GM18508 (cell line): ENCODE measurements at regions not wholly inside any gene's neighbourhood (a gene's known extent, or its start where the extent isn't known, plus 50 kb on each side); places are given as distances from the start of the nearest gene placed in this dataset.

Source experiments
- ATAC-seq: cut with Tn5 transposase; IDR thresholded peaks from one replicate; pipeline ENCODE4 v1.9.1; 2021; ENCODE audit warnings: moderate number of reproducible peaks; ENCODE audit not compliant: insufficient read depth, unreplicated experiment

DNA sequence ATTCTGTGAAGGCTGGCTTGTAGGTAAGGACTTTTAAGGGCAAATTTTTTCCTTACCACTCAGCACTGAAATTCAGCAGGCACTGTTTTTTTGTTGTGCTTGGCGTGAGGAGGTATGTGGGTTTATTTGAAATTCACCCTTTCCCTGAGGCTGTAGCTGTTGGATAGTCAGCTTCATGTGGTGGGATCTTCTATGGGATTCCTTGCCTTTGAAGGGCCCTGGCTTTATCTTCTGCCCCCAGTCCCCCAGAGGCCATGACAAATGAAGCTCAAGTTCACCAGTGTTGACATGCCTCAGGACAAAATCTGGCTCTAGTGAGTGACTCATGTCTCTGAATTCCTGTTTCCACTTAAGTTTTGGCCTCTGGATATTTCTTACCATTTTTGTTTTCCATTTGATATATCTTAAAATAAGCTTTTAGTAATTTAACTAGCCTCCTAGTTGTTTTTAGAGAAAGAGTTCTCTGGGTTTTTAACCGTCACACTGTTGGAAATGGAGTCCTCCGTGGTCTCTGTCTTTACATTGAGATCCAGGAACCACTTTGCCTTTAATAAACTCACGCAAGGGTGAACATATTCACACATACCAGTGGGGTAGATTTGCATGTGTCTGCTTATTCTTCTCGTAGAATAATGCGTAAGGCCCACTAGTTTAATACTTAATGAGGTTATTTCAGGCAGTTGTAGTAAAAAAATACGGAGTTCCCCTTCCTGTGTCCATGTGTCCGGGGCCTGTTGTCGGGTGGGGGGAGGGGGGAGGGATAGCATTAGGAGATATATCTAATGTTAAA, 211.1 kb upstream of the FAM98A start:
- ATAC-seq: no peak

GRCh38 chr2:33806041-33806440, 206.9 kb upstream of the FAM98A start:
- ATAC-seq: no peak

DNA sequence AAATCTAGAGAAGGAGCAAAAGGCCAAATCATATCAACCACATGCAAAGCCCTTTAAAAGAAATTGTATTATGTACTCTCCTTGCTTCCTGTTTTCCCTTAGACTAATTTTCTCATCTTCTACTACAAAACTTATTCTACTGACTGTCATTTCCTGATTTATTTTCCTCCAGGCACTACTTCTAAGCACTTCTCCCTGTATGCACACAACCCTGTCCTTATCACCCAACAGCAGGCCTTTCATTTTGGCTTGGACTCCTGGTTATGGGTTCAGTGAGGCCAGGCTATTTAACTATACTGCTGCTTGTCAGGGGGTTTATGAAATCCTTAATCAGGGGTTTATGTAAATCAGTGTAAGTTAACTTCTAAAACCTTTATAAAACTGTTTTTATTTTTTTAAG, 205.1 kb upstream of the FAM98A start:
- ATAC-seq: no peak

DNA sequence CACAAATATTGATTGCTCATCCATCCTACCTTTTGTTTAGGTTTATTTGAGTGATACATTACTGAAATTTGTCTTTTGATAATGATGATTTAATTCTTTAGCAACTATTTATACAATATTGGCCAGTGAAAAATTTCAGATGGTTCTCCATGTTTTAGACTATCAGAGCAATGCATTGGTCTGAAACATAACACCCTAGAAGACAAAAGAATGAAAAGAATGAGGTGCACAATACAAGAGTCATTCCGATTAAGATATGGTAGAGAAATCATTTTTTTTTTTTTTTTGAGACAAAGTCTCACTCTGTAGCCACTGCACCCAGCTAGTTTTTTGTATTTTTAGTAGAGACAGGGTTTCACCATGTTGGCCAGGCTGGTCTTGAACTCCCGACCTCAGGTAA, 197.4 kb upstream of the FAM98A start:
- ATAC-seq: no peak

GRCh38 chr2:33791625-33792024, 192.5 kb upstream of the FAM98A start:
- no peak for ATAC-seq

- no peak for ATAC-seq
Observed at GRCh38 chr2:33788044-33788443, 188.9 kb upstream of the FAM98A start.

- ATAC-seq: no peak
Observed at GRCh38 chr2:33786881-33787280, 187.8 kb upstream of the FAM98A start.

GRCh38 chr2:33785201-33786106, 186.4 kb upstream of the FAM98A start:
- peak; percentile 98 for ATAC-seq

- ATAC-seq: no peak
Observed at GRCh38 chr2:33784488-33784887, 185.4 kb upstream of the FAM98A start.

DNA sequence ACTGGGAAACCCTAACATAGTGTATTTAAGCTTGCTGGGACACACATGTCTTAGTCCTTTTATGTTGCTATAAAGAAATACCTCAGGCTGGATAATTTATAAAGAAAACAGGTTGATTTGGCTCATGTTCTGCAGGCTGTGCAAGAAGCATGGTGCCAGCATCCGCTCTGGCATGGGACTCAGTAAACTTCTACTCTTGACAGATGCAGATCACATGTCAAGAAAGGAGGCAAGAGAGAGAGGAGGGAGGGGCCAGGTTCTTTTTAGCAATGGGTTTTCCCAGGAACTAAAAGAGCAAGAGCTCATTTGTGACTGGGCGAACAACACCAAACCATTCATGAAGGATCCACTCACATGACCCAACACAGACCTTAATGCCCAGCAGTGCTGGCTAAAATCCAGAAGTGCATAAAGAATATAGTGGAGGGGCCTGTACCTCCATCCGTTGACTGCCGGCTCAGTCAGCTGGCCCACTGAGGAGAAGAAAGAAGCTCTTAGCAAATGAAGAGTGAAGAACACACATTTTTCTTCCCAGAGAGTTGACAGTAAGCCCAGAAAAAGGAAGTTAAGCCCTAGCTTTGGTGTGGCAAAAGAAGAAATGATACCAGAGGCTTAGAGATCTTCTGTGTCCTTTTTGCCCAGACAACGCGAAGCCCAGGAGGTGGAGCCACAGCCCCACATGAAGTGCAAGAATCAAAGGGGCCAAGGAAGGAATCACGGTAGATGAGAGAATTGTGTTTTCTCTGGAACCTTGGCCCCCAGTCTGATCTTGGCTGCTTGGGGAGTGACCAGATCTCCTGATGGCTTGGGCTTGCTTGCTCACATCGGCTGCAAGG, 183.5 kb upstream of the FAM98A start:
- ATAC-seq: no peak

GRCh38 chr2:33777786-33778185, 178.7 kb upstream of the FAM98A start:
- ATAC-seq: no peak

GRCh38 chr2:33775306-33775705, 176.2 kb upstream of the FAM98A start:
- no peak for ATAC-seq

DNA sequence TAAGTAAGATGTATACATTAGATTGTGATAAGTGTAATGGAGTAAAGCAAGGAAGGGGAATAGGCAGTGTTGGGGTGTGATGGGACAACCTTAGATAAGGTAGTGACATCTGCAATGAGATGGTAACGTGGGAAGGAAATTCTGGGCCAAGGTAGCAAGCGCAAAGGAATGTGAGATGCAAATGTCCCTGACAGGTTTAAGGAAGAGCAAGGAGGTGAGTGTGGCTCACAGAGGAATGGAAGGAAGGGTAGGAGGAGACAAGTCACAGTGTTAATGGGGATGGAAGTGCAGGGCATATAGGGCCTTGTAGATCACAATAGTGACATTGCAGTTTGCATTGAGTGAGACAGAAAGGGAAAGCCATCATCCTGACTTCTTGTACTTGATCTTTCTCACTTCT, 170.9 kb upstream of the FAM98A start:
- ATAC-seq: no peak

- no peak for ATAC-seq
Observed at GRCh38 chr2:33766175-33766574, 167.1 kb upstream of the FAM98A start.

GRCh38 chr2:33765122-33765521, 166.0 kb upstream of the FAM98A start:
- no peak for ATAC-seq

DNA sequence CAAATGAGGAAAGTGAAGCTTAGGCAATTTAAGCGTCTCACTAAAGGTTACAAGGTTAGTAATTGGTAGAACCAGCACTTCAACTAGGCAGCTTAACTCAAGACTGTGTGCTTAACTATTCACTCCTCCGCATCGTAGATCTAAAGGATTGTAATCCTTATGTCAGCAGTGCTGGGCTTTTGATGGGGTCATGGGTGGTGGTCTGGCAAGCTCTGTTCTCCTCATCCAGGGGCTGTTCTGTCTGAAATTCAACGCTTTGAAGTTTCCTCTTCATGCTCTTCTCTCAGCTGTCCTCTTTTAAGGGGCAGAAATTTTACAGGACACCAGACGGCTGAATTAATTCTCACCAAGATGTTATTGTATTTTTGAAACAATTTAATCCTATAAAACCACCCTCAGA, 165.5 kb upstream of the FAM98A start:
- no peak for ATAC-seq

DNA sequence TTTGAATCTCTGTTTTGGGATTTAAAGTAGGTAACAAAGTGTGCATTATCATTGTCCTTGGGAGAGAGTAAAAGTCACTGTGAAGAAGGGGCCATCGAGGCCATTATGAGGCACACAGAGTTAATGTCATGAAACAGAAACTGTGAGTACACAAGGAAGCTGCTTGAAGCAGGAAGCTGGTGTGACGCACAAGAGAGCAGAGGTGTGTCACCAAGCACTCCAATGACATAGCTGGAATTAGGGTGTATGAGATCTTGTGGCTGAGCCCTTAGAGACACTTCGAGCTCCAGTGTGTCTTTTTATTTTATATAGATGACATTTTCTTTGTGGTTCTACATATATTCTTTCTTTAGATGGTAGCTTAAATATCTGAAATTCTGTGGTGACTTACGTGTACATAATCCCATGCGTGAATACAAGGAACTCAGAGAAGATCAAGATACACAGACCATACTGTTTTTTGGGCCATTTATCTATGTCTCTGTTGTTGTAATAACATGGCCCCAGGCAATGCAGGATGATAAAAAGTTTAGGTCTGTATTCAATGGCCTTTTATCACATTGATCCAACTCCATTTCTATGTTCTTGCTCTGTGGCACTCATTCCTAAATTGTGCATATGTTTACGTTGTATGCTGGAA, 164.7 kb upstream of the FAM98A start:
- ATAC-seq: no peak

- no peak for ATAC-seq
Observed at GRCh38 chr2:33762636-33763035, 163.5 kb upstream of the FAM98A start.

DNA sequence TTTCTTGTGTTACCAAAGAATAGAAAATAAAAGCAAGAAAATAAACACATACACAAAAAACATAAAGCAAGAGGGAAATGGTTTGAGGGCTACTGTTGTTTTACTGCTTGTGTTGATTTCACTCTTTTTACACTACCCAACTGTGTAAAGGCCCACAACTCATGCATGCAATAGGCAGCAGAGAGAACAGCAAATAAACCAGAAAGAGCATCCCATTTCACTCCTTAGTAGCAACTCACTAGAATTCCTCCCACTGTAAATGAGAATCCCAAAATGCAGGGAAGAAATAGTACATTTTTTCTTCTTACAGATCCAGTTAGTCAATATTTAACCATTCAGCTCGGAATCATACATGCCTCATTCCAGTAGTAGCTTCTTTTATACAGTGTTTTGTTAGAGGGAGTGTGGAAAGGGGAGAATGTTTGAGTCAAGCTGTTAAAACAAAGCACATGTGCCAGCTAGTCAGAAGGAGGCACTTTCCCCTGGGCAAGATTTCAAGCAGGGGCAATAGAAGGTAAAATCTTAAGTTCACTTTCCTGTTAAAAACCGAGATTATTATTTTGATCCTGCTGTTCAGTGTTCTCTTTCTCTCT, 147.2 kb upstream of the FAM98A start:
- no peak for ATAC-seq

GRCh38 chr2:33735096-33735495, 136.0 kb upstream of the FAM98A start:
- no peak for ATAC-seq
